Erythroblast (primary cell): ENCODE measurements at regions not wholly inside any gene's neighbourhood (a gene's known extent, or its start where the extent isn't known, plus 50 kb on each side); places are given as distances from the start of the nearest gene placed in this dataset.
A peak's percentile ranks its signal among the peaks of the same experiment; 100 is the strongest.
"Not testable (repeated sequence)": the region's sequence is repeated elsewhere in the genome, so short reads cannot be mapped to it uniquely, and the experiment has no call there.

Experiments
- DNase-seq, 2 experiments: peaks; one replicate each; lab custom pipeline; 2025; lab: John Stamatoyannopoulos, UW
- GATA1 ChIP-seq: IDR thresholded peaks from 2 replicates; pipeline ENCODE4 v1.6.1; 2011; ENCODE audit warnings: low read depth, mild to moderate bottlenecking, control low read depth, low read length, moderate library complexity
- POLR2A ChIP-seq: IDR thresholded peaks from 2 replicates; pipeline ENCODE4 v1.6.1; 2011; ENCODE audit warnings: mild to moderate bottlenecking, low read length

DNA sequence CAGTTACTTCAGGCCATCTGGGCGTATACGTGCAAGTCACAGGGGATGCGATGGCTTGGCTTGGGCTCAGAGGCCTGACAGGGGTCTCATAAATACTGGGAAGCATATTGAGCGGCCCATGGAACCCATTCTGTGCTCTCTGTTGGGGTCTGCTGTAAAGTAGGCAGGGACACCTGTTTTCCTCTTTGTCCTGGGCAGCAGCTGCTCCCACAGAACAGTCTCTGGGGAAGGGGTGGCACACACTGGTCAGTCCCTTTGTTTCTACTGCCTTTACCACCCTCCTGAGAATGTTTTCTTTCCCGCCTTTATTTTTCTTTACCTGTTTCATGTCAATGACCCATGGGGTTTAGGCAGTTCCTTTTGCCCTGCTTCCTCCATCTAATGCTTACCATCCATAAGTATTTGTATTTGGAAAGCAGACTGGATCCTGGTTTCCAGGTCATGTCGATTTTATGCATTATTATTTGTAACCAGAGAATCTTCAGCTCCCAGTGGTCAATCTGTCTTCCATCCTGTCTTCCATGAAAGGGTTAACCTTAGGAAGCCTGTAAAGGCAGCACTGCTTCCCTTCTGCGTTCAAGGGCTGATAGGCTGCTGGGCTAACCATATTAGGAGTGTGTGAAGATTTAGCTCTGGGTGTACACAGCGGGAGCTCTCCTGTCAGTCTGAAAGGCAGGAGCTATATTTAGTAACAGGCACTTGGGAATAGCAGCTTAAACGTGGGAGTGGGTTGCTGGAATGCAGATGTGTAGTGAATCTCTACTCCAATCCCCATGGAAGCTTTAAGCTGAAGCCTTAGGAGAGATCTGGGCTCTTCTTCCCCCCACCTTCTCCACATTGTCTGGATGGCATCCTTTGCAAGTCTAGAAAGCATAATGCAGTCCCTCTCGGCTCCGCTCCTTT lies 124.0 kb downstream of the DYRK2 start:
- DNase-seq: no peak
- no peak for TF ChIP-seq GATA1
- no peak for TF ChIP-seq POLR2A

DNA sequence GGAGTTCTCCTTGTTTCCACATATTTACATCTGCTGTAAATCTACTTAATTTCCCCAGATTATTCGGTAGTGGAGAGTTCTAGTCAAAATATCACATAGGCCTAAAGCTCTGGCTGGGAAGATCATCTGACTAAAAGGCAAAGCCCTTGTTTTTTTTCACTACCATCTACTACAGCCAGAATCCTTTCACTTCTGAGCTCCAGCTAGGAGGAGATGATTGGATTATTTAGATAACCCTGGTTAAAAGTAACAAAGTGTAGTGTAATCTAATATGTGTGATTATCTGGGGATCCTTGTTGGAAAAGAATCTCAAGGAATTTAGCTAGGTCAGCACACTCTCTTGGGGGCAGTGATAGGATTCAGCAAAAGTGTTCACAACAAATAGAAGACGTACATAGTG lies 125.4 kb downstream of the DYRK2 start:
- TF ChIP-seq GATA1: no peak
- TF ChIP-seq POLR2A: no peak
- no peak for DNase-seq

DNA sequence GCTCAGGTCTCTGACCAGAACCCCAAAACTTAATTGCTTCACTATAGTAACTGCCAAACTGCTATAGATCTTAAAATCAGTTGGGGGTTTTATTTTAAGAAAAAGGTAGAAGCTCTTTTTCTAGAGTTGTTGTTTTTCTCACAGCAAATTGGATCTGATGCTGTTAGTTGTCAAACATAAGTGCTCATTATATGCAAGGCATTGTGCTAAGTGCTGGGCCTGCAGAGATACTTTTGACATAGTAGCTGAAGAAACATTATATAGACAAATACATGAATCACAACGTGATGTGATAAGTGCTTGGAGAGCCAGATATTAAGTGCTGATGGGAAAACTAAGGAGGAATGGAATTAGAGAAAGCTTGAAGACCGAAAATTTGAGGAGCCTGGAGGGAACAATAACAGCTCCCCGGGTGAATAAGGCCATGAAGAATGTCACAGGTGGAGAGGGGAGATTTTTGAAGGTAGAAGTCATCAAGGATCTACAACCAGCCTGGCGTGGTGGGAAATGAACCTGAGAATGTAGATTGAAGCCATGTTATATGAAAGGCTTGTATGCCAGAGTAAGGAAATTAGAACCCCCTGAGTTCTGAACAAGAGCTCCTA lies 126.5 kb downstream of the DYRK2 start:
- no peak for DNase-seq
- TF ChIP-seq GATA1: no peak
- no peak for TF ChIP-seq POLR2A

DNA sequence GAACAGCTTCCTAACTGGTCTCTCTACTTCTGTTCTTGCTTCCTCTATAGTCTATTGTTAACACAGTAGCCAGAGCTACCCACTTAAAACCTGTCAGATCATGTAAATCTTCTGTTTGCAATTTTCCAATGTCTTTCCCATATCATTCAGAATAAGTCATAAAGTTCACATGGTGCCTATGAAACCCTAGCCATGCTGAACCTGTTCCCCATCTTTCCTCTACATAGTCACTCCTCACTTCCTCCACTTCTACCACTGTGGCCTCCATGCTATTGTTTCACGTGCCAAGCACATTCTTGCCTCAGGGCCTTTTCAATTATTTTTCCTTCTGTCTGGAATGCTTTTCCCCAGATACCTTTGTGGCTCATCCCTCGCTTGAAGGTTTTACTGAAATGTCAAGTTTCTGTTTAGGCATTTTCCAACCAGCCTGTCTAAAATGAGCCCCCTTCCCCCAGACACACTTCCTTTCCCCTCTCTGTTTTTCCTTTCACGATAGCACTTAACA lies 132.1 kb downstream of the DYRK2 start:
- no peak for DNase-seq

DNA sequence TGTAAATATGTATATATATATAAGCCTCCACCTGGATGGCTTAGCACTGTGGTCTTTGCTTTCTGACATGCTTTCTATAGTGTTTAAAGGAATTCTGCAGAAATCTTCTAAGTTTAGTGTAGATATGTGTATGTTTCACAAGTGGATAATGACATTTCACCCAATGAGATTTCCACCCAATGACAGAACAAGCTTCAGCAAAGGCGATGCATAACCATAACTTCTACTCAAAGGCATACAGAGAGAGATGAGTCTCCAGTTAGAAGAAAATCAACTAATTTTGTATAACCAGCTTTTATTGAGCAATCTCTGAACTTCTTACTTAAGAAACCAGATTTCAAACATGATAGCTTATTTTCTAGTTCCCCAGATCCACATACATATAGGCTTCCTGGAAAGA lies 134.0 kb downstream of the DYRK2 start:
- no peak for DNase-seq
- TF ChIP-seq POLR2A: no peak
- no peak for TF ChIP-seq GATA1

More for the DNA sequence above, 132.1 kb downstream of the DYRK2 start:
- no peak for TF ChIP-seq GATA1
- no peak for TF ChIP-seq POLR2A

DNA sequence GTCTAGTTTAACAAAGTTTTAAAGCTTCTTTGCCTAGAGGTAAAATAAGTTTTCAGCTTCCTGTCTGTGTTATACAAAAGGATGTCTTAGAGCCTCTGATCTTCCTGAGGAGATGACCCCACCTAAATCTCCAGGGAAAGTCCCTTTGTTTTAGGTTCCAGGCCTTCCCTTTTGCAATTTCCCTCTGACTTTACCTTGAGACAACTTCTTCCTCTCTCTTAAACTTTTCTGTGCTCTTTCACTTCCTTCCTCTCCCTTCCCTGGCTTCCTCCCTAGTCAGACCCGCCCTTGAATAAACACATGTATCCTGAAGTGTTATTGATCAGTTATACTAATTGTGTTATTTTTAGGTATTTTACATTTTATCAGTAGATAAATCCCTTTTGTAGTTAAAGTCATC lies 134.8 kb downstream of the DYRK2 start:
- TF ChIP-seq POLR2A: no peak
- no peak for TF ChIP-seq GATA1
- DNase-seq: no peak

DNA sequence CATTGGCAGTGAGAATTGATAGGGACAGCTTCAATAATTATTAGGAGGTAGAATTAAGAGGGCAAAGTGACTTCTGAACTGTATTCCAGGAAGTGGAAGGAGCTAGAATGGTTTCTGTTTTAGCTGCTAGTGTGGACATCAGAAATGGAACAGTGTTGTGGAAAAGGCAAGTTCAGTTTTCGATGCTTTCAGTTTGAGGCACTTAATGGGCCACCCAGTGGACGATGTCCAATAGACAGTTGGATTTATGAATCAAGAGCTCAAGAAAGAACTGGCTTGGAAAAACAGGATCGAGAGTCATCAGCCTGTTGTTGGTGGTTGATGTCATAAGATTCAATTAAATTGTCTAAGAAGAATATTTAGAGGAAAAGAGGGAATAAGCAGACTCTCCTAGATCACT lies 136.3 kb downstream of the DYRK2 start:
- TF ChIP-seq POLR2A (no peak), GATA1 (no peak)
- DNase-seq: peak in 1 of 2 experiments; percentile 5

DNA sequence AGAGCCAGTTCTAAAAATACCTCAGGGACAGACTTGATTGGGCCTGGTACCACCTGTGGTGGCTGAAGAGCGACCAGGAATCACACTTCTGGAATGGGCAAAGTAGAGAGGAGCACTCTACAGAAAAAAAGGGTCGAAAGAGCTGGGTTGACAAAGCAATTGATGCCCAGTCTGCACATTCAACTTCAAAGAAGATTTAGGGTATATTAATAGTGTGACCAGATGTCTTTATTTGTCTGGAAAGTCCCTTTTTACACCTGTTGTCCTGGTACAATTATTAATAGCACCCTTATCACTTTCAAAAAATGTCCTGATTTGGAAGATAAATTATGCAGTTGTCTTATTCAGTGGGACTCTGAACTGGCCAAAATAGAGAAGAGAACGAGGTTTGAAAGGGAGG lies 137.5 kb downstream of the DYRK2 start:
- TF ChIP-seq GATA1 (no peak), POLR2A (no peak)
- no peak for DNase-seq

DNA sequence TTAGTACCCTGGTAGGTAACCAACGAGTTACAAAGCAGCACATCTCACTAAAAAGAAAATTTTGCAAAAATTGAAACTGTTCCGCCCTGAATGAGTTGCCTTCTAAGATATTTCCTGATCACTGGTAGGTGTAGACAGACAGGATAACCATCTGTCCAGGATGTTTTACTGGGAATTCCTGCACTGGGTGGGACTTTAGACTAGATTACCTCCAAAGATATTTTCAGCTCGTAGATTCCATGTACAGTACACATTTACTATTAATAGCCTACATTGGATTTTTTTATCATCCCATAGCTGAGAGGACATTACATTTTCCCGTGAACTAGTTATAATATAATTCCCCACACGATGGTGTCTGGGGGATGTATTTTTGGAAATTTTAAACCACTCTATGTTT lies 139.6 kb downstream of the DYRK2 start:
- no peak for DNase-seq
- TF ChIP-seq GATA1 (no peak), POLR2A (no peak)

DNA sequence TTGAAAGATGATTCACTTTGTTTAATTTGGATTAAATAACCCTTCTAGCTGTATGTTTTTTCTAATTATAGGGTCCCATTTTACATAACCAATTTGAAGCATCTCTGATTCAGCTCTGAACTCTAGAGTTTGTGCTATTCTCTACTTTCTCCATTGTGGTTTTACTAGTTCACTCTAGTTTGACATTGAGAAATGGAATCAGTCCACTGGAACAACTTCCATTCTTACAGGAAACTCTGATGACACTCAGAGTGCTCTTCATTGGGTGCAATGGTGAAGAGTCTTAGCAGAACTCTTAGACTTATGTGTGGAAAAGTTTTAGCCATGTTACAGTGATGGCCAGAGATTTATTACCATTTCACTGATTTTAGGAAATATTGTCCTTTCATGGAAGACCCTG lies 140.7 kb downstream of the DYRK2 start:
- DNase-seq: no peak
- no peak for TF ChIP-seq POLR2A
- no peak for TF ChIP-seq GATA1

DNA sequence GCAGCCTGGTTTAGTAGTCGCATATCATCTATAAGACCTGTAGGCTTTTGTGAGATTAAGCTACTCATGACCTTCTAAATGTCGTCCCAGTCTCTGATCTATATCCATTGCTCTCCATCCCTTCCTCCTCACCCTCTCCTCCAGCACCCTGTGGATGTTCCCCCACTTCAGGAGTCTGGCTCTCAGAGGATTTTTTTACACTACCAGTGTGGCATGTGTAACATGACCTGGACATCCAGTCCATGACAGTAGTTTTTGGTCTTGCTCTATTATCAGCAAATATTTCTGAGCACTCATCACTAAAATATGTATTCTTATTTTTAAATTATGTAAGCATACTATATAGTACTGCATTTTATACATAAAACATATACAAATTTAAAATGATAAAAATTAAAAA lies 142.1 kb downstream of the DYRK2 start:
- no peak for TF ChIP-seq POLR2A
- no peak for TF ChIP-seq GATA1
- no peak for DNase-seq

DNA sequence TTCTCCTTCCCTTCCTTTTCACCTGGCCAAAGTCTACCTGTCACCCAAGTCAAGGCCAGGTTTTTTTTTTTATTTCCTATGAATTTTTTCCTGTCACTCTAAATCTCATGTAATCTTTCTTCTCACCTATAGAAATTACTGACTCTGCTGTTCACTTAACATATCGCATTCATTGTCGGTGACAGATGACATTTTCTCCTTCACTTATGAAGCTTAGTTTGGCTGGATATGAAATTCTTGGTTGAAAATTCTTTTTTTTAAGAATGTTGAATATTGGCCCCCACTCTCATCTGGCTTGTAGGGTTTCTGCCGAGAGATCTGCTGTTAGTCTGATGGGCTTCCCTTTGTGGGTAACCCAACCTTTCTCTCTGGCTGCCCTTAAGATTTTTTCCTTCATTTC lies 142.8 kb downstream of the DYRK2 start:
- not testable (repeated sequence) for DNase-seq

DNA sequence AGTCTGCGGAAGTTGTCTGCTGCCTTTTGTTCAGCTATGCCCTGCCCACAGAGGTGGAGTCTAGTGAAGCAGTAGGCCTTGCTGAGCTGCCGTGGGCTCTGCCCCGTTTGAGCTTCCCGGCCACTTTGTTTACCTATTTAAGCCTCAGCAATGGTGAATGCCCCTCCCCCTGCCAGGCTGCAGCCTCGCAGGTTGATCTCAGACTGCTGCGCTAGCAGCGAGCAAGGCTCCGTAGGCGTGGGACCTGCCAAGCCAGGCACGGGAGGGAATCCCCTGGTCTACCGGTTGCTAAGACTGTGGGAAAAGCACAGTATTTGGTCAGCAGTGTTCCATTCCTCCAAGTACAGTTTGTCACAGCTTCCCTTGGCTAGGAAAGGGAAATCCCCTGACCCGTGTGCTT lies 143.6 kb downstream of the DYRK2 start:
- TF ChIP-seq GATA1 (no peak), POLR2A (no peak)
- no peak for DNase-seq

DNA sequence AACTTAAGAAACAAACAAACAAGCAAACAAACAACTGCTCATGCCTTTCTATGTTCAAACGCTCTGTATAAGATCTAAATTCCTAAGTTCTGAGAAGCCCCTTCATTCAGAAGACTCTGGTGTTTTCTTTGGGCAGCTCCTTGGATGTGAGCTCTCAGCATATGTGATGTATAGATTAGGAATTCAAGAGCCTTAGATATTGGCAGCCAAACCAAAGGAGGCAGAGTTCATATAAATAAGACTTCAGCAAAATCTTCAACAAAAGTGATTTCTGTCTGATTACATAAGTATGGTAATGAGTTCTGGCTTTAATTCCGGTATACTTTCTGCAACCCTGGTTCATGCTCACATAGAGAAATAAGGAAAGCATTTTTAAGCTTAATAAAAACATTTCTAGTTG lies 145.6 kb downstream of the DYRK2 start:
- TF ChIP-seq POLR2A (no peak), GATA1 (no peak)
- DNase-seq: no peak
